IPS-18a (cell line): ENCODE measurements at regions not wholly inside any gene's neighbourhood (a gene's known extent, or its start where the extent isn't known, plus 50 kb on each side); places are given as distances from the start of the nearest gene placed in this dataset.

Experiments used
- H3K27ac ChIP-seq: one replicate; pipeline ENCODE4 v1.5.1; 2013; ENCODE audit warnings: low read length
- H3K27me3 ChIP-seq: one replicate; pipeline ENCODE4 v1.6.1; 2013; ENCODE audit warnings: mild to moderate bottlenecking, low read length; ENCODE audit not compliant: control insufficient read depth, insufficient read depth
- H3K36me3 ChIP-seq: one replicate; pipeline ENCODE4 v1.6.1; 2013; ENCODE audit warnings: low read depth, low read length; ENCODE audit not compliant: control insufficient read depth
- H3K4me1 ChIP-seq: one replicate; pipeline ENCODE4 v1.6.1; 2013; ENCODE audit warnings: low read depth, low read length; ENCODE audit not compliant: control insufficient read depth
- H3K4me3 ChIP-seq: one replicate; pipeline ENCODE4 v1.5.1; 2013; ENCODE audit warnings: low read length
- H3K9ac ChIP-seq: one replicate; pipeline ENCODE4 v1.6.1; 2013; ENCODE audit warnings: mild to moderate bottlenecking, low read length, moderate library complexity
- H3K9me3 ChIP-seq: one replicate; pipeline ENCODE4 v1.6.1; 2013; ENCODE audit warnings: low read depth, low read length; ENCODE audit not compliant: control insufficient read depth

DNA sequence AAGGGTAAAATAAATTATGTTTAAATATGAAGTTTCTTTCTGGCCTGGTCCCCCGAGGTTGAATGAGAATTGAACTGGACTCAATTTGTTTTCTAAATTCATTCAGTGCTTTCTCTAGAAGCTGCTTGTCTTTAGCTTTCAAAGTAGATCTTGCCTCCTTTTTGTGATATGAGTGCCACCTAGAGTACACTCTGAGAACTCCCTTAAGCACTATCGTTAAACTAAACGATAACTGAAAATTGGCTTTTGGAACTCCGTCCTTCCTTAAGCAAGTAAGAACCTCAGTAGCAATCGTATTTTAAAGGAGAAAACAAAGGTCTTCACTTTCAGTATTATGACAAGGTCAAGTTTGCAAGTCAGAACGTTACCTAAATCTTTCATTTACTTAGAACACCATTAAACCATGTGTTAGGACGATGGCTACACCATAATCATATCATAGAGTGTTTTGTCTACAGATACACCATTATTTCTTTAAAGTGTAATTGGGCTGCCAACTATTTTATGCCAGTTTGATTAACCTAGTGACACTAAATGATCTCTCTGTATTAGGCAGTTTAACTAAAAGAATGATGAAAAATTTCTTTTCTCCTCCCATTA lies 364.8 kb downstream of the SNAPC1 start:
- Histone ChIP-seq H3K4me1 (peaks cover 6% of the 10 kb centered on the region), H3K9me3 (no peaks in the 10 kb centered on the region), H3K27me3 (no peaks in the 10 kb centered on the region), H3K36me3 (no peaks in the 10 kb centered on the region), H3K27ac (no peak overlapping the region), H3K4me3 (no peak overlapping the region), H3K9ac (no peak overlapping the region)

DNA sequence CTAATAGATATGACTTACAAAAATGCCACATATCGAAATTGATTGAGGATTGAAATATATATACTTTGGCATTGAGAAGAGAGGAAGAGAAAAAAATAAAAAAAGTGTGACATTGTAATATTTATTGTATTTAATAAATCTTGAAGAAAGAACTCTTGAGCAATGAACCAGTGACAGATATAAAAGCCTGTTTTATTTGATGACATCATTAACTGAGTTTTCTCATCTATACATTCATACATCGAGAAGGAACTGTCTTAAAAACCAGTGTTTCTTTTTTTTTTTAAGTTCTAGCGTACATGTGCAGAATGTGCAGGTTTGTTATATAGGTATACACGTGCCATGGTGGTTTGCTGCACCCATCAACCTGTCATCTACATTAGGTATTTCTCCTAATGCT lies 368.2 kb downstream of the SNAPC1 start:
- no peak overlapping the region for H3K27ac ChIP-seq
- H3K4me1 ChIP-seq: peaks cover 6% of the 10 kb centered on the region
- no peak overlapping the region for H3K4me3 ChIP-seq
- no peaks in the 10 kb centered on the region for H3K9me3 ChIP-seq
- H3K27me3 ChIP-seq: no peaks in the 10 kb centered on the region
- no peaks in the 10 kb centered on the region for H3K36me3 ChIP-seq
- H3K9ac ChIP-seq: no peak overlapping the region

DNA sequence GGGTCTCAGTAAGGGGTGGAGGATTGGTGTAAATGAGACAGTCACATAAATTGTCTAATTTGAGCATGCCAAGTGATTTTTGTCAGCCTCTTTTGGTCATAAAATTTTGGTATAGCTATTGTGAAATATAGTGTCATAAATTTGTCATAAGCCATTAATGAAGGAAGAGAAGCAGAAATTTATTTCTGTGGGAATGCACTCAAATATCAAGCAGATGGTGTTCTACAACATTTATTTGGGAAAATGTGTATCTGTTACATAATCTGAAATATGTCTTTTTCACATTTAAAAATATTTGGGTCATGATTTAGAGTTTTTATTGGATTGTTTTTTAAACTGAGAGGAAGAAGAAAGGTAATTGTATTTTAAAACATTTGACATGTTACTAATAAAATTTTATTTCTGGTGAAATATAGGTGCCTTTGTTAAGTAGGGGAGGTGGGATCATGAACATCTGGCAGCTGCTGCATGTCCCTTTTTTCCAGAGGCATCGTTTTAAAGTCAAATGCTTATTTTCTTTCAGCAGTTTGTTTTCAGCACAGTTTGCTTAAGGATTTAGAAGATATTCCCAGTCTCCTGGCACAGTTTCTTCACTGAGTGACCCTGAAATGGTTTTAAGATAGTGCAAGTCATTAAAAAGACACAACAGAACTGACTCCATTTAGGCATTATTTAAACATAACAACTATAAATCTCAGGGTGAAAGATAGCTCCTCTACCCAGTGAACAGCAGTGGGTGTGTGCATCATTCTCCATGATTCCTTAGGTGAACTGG lies 371.7 kb downstream of the SNAPC1 start:
- Histone ChIP-seq H3K27me3 (no peaks in the 10 kb centered on the region), H3K9ac (no peak overlapping the region), H3K4me1 (no peaks in the 10 kb centered on the region), H3K9me3 (no peaks in the 10 kb centered on the region), H3K36me3 (no peaks in the 10 kb centered on the region), H3K27ac (no peak overlapping the region), H3K4me3 (no peak overlapping the region)

DNA sequence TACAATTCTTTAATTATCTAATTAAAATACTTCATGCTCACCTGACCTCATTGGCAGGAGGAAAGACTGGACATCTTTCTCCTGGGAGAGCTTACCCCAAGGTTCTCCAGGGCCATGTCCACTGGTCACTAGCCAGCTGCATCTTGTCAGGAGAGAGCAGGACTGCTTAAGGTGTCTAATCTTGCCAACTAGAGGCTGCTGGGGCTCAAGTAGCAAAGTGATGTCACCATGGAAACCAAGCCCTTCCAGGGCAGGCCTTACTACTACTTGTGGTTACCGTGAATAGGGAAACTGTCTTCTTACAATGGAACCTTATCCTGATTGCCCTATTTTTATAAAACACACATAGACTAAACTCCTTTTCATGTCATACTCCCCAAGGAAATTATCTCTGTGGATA lies 376.4 kb downstream of the SNAPC1 start:
- Histone ChIP-seq H3K36me3 (no peaks in the 10 kb centered on the region), H3K27me3 (no peaks in the 10 kb centered on the region), H3K27ac (no peak overlapping the region), H3K9ac (no peak overlapping the region), H3K9me3 (no peaks in the 10 kb centered on the region), H3K4me1 (no peaks in the 10 kb centered on the region), H3K4me3 (no peak overlapping the region)

DNA sequence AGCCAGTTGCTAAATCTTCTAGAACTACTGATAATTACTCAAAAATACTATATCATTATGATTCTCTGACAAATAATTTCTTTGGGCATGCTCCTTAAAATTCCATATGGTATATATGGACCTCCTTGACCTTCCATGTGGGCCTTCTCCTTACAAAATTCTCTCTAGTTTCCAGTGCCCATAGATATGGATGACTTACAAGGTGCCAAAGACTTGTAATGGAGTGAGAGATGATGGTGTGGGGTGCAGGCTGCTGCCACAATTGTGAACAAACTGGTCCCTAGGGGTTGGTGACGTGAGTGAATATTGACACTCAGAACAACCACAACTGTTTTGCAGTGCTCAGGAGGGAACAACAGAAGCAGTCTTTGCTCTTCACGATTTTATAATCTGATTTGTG lies 378.9 kb downstream of the SNAPC1 start:
- H3K4me3 ChIP-seq: no peak overlapping the region
- H3K4me1 ChIP-seq: no peaks in the 10 kb centered on the region
- H3K36me3 ChIP-seq: no peaks in the 10 kb centered on the region
- H3K9ac ChIP-seq: no peak overlapping the region
- H3K27me3 ChIP-seq: no peaks in the 10 kb centered on the region
- H3K9me3 ChIP-seq: no peaks in the 10 kb centered on the region
- no peak overlapping the region for H3K27ac ChIP-seq

DNA sequence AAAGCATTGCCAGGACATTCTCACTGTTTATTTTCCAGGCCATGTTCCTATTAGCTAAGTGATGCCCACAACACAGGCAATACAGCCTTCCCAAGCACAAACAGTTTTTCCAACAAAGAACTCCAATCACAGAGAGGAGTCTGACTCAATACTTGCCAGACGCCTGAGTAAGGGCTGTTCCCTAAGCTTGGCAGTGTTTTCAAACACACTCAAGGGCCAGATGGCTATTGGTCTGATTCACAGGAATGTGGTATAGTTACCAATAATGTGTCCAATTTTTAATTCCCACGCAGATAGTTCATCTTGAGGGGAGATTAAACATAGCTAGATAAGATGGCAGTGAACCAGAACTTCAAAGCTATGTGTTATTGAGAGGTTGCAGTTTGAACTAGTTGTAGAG lies 381.0 kb downstream of the SNAPC1 start:
- Histone ChIP-seq H3K9ac (no peak overlapping the region), H3K4me1 (no peaks in the 10 kb centered on the region), H3K27me3 (no peaks in the 10 kb centered on the region), H3K9me3 (peaks cover 3% of the 10 kb centered on the region), H3K36me3 (no peaks in the 10 kb centered on the region), H3K4me3 (no peak overlapping the region), H3K27ac (no peak overlapping the region)

DNA sequence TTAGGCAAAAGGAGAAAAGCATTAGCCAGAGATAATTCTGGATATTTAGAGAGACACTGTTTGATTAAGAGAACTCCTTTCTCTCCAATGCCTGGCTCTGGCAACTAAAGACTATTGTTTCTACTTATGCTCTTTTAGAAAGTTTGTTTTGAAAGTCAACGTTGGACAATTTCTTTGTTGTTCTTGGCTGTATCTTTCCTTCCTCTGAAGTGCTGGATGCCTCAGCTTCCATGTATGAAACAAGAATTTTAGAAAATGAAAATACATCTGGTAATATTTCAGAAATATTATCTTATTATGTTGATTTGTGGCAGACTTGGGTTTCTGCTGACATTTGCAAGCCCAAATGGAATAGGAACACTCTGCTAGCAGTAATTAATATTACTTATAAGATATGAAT lies 382.6 kb downstream of the SNAPC1 start:
- Histone ChIP-seq H3K36me3 (no peaks in the 10 kb centered on the region), H3K9ac (no peak overlapping the region), H3K9me3 (peaks cover 3% of the 10 kb centered on the region), H3K27me3 (no peaks in the 10 kb centered on the region), H3K27ac (no peak overlapping the region), H3K4me3 (no peak overlapping the region), H3K4me1 (no peaks in the 10 kb centered on the region)

DNA sequence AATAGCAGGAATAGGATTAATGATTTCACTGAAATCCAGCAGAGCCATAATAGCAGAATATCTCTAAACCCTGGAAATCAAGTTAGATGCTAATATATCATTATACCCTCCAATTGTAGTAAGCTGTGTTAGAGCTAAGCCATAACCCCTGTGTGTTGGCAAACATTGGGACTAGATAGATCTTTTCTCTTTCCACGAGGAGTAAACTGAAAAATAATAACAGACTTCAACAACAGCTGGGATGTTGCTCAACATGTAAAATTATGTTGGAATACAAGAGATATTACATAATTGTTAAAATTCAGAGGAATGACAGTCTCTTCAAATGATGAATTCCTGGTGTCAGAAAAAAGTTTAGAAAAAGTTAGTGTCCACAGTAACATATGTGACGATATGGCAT lies 383.8 kb downstream of the SNAPC1 start:
- H3K36me3 ChIP-seq: no peaks in the 10 kb centered on the region
- no peaks in the 10 kb centered on the region for H3K27me3 ChIP-seq
- peaks cover 3% of the 10 kb centered on the region for H3K9me3 ChIP-seq
- no peak overlapping the region for H3K4me3 ChIP-seq
- no peak overlapping the region for H3K27ac ChIP-seq
- H3K4me1 ChIP-seq: no peaks in the 10 kb centered on the region
- no peak overlapping the region for H3K9ac ChIP-seq

DNA sequence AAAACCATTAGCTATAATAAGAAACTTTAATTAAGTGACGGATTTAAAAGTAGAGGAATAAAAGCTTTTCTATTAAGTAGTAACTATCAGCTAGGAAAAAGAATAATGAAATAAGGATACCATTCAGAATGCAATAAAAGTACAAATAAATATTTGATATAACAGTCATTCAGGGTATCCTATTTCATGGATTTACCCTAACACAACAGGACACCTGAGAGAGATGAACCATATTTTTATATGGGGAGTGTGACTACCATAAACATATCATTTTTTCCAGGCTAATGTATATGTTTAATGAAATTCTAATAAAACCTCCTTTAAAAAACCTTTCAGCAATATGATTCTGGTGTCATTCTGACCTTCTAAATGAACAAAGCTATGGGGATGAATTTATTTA lies 393.8 kb downstream of the SNAPC1 start:
- Histone ChIP-seq H3K27ac (no peak overlapping the region), H3K27me3 (no peaks in the 10 kb centered on the region), H3K4me3 (no peak overlapping the region), H3K9me3 (no peaks in the 10 kb centered on the region), H3K9ac (no peak overlapping the region), H3K36me3 (no peaks in the 10 kb centered on the region), H3K4me1 (no peaks in the 10 kb centered on the region)

DNA sequence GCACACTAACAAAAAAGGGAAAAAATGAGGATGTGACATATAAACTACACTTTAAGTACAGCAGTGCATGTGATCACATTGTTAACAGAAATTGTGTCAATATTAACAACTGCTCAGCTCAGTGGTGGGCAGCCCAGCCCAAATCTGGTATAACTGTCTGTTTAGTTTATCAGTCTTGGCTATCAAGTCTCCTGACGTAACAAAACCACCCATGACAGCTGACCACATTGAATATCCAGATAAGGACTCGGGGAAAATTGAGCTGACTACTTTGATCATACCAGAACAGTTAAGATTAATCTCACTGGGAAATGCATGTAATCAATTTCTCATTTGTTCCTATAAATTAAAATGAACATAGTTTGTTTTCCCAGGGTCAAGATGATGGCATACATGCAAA lies 396.6 kb downstream of the SNAPC1 start:
- Histone ChIP-seq H3K9ac (no peak overlapping the region), H3K27me3 (no peaks in the 10 kb centered on the region), H3K9me3 (no peaks in the 10 kb centered on the region), H3K4me3 (no peak overlapping the region), H3K27ac (no peak overlapping the region), H3K4me1 (no peaks in the 10 kb centered on the region), H3K36me3 (no peaks in the 10 kb centered on the region)

DNA sequence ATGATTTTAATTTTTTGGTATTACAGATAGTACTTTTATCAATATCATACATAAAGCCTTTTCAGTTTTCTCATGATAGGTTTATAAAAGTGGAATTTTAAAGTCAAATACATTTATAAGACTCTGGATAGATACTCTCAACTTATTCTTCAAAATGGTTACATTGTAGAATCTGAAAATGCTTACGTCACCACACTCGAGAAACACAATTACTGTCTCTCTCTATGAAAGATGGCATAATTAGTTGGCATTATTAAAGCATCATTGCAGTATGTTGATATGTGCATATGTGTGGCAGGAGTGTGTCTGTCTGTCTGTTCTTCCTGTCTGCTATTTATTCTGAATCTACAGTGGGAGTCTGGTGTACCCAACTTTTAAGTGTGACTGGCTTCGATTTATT lies 397.1 kb downstream of the SNAPC1 start:
- Histone ChIP-seq H3K4me3 (no peak overlapping the region), H3K27me3 (no peaks in the 10 kb centered on the region), H3K9ac (no peak overlapping the region), H3K27ac (no peak overlapping the region), H3K36me3 (no peaks in the 10 kb centered on the region), H3K9me3 (no peaks in the 10 kb centered on the region), H3K4me1 (no peaks in the 10 kb centered on the region)

DNA sequence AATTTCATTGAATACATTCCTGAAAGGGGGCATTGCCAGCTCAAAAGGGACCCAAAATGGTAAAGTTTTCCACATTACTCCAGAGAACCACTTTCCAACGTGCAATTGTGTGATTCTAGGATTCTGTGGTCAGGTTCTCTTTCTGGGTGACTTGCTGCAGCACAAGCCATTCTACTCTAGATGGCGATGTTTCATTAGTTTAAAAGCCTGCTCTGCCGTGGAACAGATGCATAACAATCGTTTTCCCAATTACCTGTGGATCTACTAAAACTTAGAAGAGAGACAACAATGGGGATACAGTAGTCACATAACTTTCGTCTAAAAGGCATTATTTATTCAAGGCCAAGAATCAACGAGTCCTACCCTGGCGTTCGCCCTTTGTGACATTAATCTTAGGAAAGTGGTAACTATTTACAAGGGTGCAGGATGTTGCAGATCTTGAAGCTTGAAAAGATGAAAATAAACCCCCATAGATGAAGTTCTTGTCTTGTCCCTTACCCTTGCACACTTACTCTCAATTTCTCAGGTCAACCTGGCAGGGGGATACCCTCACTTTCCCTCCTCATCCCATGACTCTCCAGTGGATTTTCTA lies 400.9 kb downstream of the SNAPC1 start:
- H3K4me3 ChIP-seq: no peak overlapping the region
- no peaks in the 10 kb centered on the region for H3K27me3 ChIP-seq
- H3K27ac ChIP-seq: no peak overlapping the region
- H3K9me3 ChIP-seq: no peaks in the 10 kb centered on the region
- no peak overlapping the region for H3K9ac ChIP-seq
- no peaks in the 10 kb centered on the region for H3K36me3 ChIP-seq
- H3K4me1 ChIP-seq: no peaks in the 10 kb centered on the region
